ENCODE measurements at regions not wholly inside any gene's neighbourhood (a gene's known extent, or its start where the extent isn't known, plus 50 kb on each side); places are given as distances from the start of the nearest gene placed in this dataset.
"Not testable (repeated sequence)": the region's sequence is repeated elsewhere in the genome, so short reads cannot be mapped to it uniquely, and the experiment has no call there.

DNA sequence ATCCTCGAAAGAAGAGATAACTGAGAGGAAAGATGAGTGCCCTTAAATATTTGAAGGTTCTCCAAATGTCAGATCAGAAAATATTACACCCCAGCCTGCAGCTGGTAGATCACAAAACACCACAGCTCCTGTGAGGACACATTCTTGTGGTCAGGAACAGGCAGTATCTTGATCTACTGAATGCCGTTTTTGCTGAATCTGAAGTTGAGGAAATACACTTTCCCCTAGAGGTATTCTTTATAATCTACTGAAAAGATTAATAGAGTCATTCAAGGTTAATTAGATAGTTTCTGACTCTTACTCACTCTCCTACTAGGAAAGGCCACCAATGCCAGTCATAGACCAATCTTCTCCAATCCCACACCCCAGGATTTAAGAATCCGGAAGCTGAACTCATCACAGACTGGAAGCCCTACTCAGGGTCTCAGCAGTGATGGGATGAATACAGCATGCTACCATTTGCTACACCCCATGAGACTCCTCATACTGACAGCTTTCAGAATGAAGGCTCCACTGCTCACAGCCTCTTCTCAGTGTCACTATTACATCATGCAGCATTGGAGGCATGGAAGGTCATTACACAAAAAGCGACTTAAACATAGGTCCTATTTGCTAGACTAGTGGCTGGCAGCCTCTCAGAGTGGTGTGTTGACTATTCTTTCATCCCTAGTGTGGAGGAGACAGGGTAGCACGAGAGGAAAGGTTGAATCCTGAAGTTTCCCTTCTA, 143.9 kb upstream of the SLC1A3 start:
- peaks cover 0 to 5% (median 0%) of the 10 kb centered on the region in 7 donors for H3K27me3 ChIP-seq (replicated peaks in 1 of 7)
- H3K36me3 ChIP-seq, result no peaks in the 10 kb centered on the region
- 58 to 67% (median 61%) methylated on average over 5 of the region's 5 CpGs for WGBS, 5 donors
- intact Hi-C loops (cut with DNase I; ENCODE audit: low total_unique reads), result no loop called here
- H3K9me3 ChIP-seq, result no peaks in the 10 kb centered on the region
- no peak overlapping the region for H3K4me3 ChIP-seq
- H3K27ac ChIP-seq, result no peak overlapping the region
- DNase-seq, result no peak
- H3K4me1 ChIP-seq, result peaks cover 0 to 12% (median 1%) of the 10 kb centered on the region in 6 donors
- no peak for TF ChIP-seq POLR2AphosphoS5 (IDR thresholded peaks at IDR 0.05)
- TF ChIP-seq POLR2A (IDR thresholded peaks at IDR 0.05), result no peak
- TF ChIP-seq CTCF (IDR thresholded peaks at IDR 0.05 in 8 of 11, conservative IDR thresholded peaks at IDR 0.05 in 3 of 11), result no peak

GRCh38 chr5:36475942-36476341, 130.5 kb upstream of the SLC1A3 start:
- H3K4me1 ChIP-seq; H3K27me3 ChIP-seq (replicated peaks in 1 of 7); H3K36me3 ChIP-seq; DNase-seq; H3K4me3 ChIP-seq; H3K27ac ChIP-seq; intact Hi-C loops (cut with DNase I; ENCODE audit: low total_unique reads): not testable (repeated sequence)
- peaks cover 0 to 12% (median 0%) of the 10 kb centered on the region in 8 donors for H3K9me3 ChIP-seq
- WGBS, 5 donors, result 86 to 100% (median 94%) methylated on average over 2 of the region's 2 CpGs

DNA sequence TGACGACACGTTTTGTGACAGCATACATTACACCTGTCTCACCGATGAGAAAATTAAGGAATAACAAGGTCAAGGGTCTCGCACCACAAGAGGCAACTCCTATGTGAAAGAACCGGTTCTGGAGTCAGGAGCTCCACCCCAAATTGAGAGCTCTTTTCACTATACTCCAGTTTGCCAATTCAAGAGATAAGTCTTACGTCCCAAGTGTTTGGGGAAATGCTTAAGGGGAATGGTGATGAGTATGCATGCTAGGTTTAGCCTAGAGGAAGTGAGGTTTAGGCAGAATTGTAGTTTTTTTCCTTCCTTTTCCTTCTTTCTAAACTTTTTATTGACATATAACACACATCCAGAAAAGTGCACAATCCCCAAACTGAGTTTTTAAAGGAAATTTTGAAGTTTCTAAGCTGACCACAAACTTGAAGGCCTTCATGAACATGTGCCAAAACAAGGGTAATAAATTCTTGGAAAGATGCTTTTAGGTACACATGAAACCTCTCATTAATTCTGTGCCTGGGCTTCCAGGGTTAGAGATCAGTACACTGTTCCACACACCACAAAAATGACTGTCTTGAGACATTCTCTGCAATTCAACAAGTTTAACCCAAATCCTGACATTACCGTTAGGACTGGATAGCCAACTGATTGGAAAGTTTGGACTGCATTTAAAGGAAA, 127.6 kb upstream of the SLC1A3 start:
- Histone ChIP-seq H3K4me3 (no peak overlapping the region), H3K27me3 (replicated peaks in 1 of 7) (no peaks in the 10 kb centered on the region), H3K9me3 (peaks cover 0 to 12% (median 0%) of the 10 kb centered on the region in 8 donors), H3K4me1 (no peaks in the 10 kb centered on the region), H3K27ac (no peak overlapping the region), H3K36me3 (no peaks in the 10 kb centered on the region)
- DNase-seq, result no peak
- intact Hi-C loops (cut with DNase I; ENCODE audit: low total_unique reads), result no loop called here
- no peak for TF ChIP-seq POLR2AphosphoS5 (IDR thresholded peaks at IDR 0.05)
- TF ChIP-seq POLR2A (IDR thresholded peaks at IDR 0.05), result no peak
- no peak for TF ChIP-seq CTCF (IDR thresholded peaks at IDR 0.05 in 8 of 11, conservative IDR thresholded peaks at IDR 0.05 in 3 of 11)
- 86 to 91% (median 87%) methylated on average over 7 of the region's 7 CpGs for WGBS, 5 donors

- H3K9me3 ChIP-seq, result no peaks in the 10 kb centered on the region
- no peak for TF ChIP-seq POLR2AphosphoS5 (IDR thresholded peaks at IDR 0.05)
- no peak overlapping the region for H3K4me3 ChIP-seq
- H3K36me3 ChIP-seq, result no peaks in the 10 kb centered on the region
- DNase-seq, result no peak
- H3K27me3 ChIP-seq (replicated peaks in 1 of 7), result no peaks in the 10 kb centered on the region
- no peaks in the 10 kb centered on the region for H3K4me1 ChIP-seq
- intact Hi-C loops (cut with DNase I; ENCODE audit: low total_unique reads), result no loop called here
- H3K27ac ChIP-seq, result no peak overlapping the region
- 73 to 89% (median 78%) methylated on average over 5 of the region's 5 CpGs for WGBS, 5 donors
These were observed 124.8 kb upstream of the SLC1A3 start for GRCh38 chr5:36481454-36482120.

GRCh38 chr5:36482812-36483211, 123.6 kb upstream of the SLC1A3 start:
- Histone ChIP-seq H3K27ac (no peak overlapping the region), H3K4me3 (no peak overlapping the region), H3K27me3 (replicated peaks in 1 of 7) (no peaks in the 10 kb centered on the region), H3K9me3 (no peaks in the 10 kb centered on the region), H3K36me3 (no peaks in the 10 kb centered on the region), H3K4me1 (no peaks in the 10 kb centered on the region)
- TF ChIP-seq POLR2A (IDR thresholded peaks at IDR 0.05) (no peak), POLR2AphosphoS5 (IDR thresholded peaks at IDR 0.05) (no peak), CTCF (IDR thresholded peaks at IDR 0.05 in 8 of 11, conservative IDR thresholded peaks at IDR 0.05 in 3 of 11) (no peak)
- DNase-seq, result no peak
- intact Hi-C loops (cut with DNase I; ENCODE audit: low total_unique reads), result no loop called here

All from spleen (tissue), 11 donors.